ENCODE measurements at regions not wholly inside any gene's neighbourhood (a gene's known extent, or its start where the extent isn't known, plus 50 kb on each side); places are given as distances from the start of the nearest gene placed in this dataset.
"Not testable (repeated sequence)": the region's sequence is repeated elsewhere in the genome, so short reads cannot be mapped to it uniquely, and the experiment has no call there.

- intact Hi-C loops (cut with DNase I): no loop called here
- Histone ChIP-seq H3K36me3 (no peaks in the 10 kb centered on the region), H3K27ac (no peak overlapping the region), H3K9me3 (no peaks in the 10 kb centered on the region), H3K4me1 (no peaks in the 10 kb centered on the region), H3K4me3 (no peak overlapping the region), H3K27me3 (no peaks in the 10 kb centered on the region)
- TF ChIP-seq CTCF (IDR thresholded peaks at IDR 0.05): no peak
- ATAC-seq (no peak), DNase-seq (no peak)
Measured at GRCh38 chr12:59375633-59376032, 220.2 kb upstream of the SLC16A7 start.

- Histone ChIP-seq H3K27me3 (no peaks in the 10 kb centered on the region), H3K4me3 (no peak overlapping the region), H3K4me1 (no peaks in the 10 kb centered on the region), H3K27ac (no peak overlapping the region), H3K9me3 (no peaks in the 10 kb centered on the region), H3K36me3 (no peaks in the 10 kb centered on the region)
- no peak for DNase-seq
- no peak for TF ChIP-seq CTCF (IDR thresholded peaks at IDR 0.05)
- no peak for ATAC-seq
- intact Hi-C loops (cut with DNase I): no loop called here
Measured at GRCh38 chr12:59374783-59375182, 221.0 kb upstream of the SLC16A7 start.

- intact Hi-C loops (cut with DNase I): no loop called here
- Histone ChIP-seq H3K27ac (no peak overlapping the region), H3K36me3 (no peaks in the 10 kb centered on the region), H3K27me3 (no peaks in the 10 kb centered on the region), H3K4me3 (no peak overlapping the region), H3K9me3 (no peaks in the 10 kb centered on the region), H3K4me1 (no peaks in the 10 kb centered on the region)
- no peak for ATAC-seq
- TF ChIP-seq CTCF (IDR thresholded peaks at IDR 0.05): peak; percentile 12
- DNase-seq: no peak
Measured at GRCh38 chr12:59372956-59373355, 222.9 kb upstream of the SLC16A7 start.

GRCh38 chr12:59370933-59371332 lies 224.9 kb upstream of the SLC16A7 start:
- TF ChIP-seq CTCF (IDR thresholded peaks at IDR 0.05): no peak
- no peaks in the 10 kb centered on the region for H3K4me1 ChIP-seq
- H3K36me3 ChIP-seq: no peaks in the 10 kb centered on the region
- H3K27me3 ChIP-seq: no peaks in the 10 kb centered on the region
- DNase-seq: no peak
- no peak overlapping the region for H3K27ac ChIP-seq
- intact Hi-C loops (cut with DNase I): no loop called here
- no peaks in the 10 kb centered on the region for H3K9me3 ChIP-seq
- no peak for ATAC-seq
- H3K4me3 ChIP-seq: no peak overlapping the region

GRCh38 chr12:59365133-59365532 lies 230.7 kb upstream of the SLC16A7 start:
- no peak for DNase-seq
- H3K4me1 ChIP-seq: no peaks in the 10 kb centered on the region
- ATAC-seq: no peak
- no peak overlapping the region for H3K27ac ChIP-seq
- no peak overlapping the region for H3K4me3 ChIP-seq
- no peaks in the 10 kb centered on the region for H3K27me3 ChIP-seq
- no peak for TF ChIP-seq CTCF (IDR thresholded peaks at IDR 0.05)
- H3K9me3 ChIP-seq: no peaks in the 10 kb centered on the region
- intact Hi-C loops (cut with DNase I): no loop called here
- no peaks in the 10 kb centered on the region for H3K36me3 ChIP-seq

GRCh38 chr12:59357811-59358210 lies 238.0 kb upstream of the SLC16A7 start:
- no peak overlapping the region for H3K4me3 ChIP-seq
- H3K27me3 ChIP-seq: no peaks in the 10 kb centered on the region
- no peak for TF ChIP-seq CTCF (IDR thresholded peaks at IDR 0.05)
- intact Hi-C loops (cut with DNase I): no loop called here
- H3K27ac ChIP-seq: no peak overlapping the region
- H3K9me3 ChIP-seq: no peaks in the 10 kb centered on the region
- DNase-seq (no peak), ATAC-seq (no peak)
- H3K36me3 ChIP-seq: no peaks in the 10 kb centered on the region
- H3K4me1 ChIP-seq: no peaks in the 10 kb centered on the region

- H3K4me3 ChIP-seq; H3K27me3 ChIP-seq; H3K27ac ChIP-seq; H3K36me3 ChIP-seq; intact Hi-C loops (cut with DNase I); H3K9me3 ChIP-seq; DNase-seq; H3K4me1 ChIP-seq; ATAC-seq: not testable (repeated sequence)
Measured at GRCh38 chr12:59346248-59346647, 249.6 kb upstream of the SLC16A7 start.

Data from upper lobe of right lung (tissue), 1 donor.